Osteocyte (in vitro differentiated cells): ENCODE measurements at regions not wholly inside any gene's neighbourhood (a gene's known extent, or its start where the extent isn't known, plus 50 kb on each side); places are given as distances from the start of the nearest gene placed in this dataset.
A peak's percentile ranks its signal among the peaks of the same experiment; 100 is the strongest.

ENCODE experiments used
- DNase-seq: peaks from one replicate; pipeline ENCODE4 v3.0.0; 2021; ENCODE audit warnings: mixed read lengths; ENCODE audit not compliant: unreplicated experiment; ENCODE audit errors: extremely low spot score
- H3K27ac Mint-ChIP-seq: one replicate; pipeline ENCODE4 v1.8.0; 2021; ENCODE audit warnings: mild to moderate bottlenecking, mixed read lengths; ENCODE audit not compliant: unreplicated experiment
- H3K27me3 Mint-ChIP-seq: one replicate; pipeline ENCODE4 v1.8.0; 2021; ENCODE audit warnings: mixed read lengths; ENCODE audit not compliant: unreplicated experiment
- H3K36me3 Mint-ChIP-seq: one replicate; pipeline ENCODE4 v1.8.0; 2021; ENCODE audit warnings: mixed read lengths; ENCODE audit not compliant: unreplicated experiment
- H3K4me1 Mint-ChIP-seq: one replicate; pipeline ENCODE4 v1.8.0; 2021; ENCODE audit warnings: mixed read lengths; ENCODE audit not compliant: unreplicated experiment
- H3K4me3 Mint-ChIP-seq: one replicate; pipeline ENCODE4 v1.8.0; 2021; ENCODE audit warnings: mild to moderate bottlenecking, moderate library complexity, mixed read lengths; ENCODE audit not compliant: unreplicated experiment
- H3K9me3 Mint-ChIP-seq: one replicate; pipeline ENCODE4 v1.8.0; 2021; ENCODE audit warnings: mixed read lengths; ENCODE audit not compliant: unreplicated experiment
- TF ChIP-seq, protein P1 (sequence below): fragments of 200-600 bp; sonication (generic); IDR thresholded peaks from 2 replicates; pipeline ENCODE4 v1.5.0; 2021; ENCODE audit warnings: antibody characterized with exemption, mild to moderate bottlenecking, moderate library complexity

DNA sequence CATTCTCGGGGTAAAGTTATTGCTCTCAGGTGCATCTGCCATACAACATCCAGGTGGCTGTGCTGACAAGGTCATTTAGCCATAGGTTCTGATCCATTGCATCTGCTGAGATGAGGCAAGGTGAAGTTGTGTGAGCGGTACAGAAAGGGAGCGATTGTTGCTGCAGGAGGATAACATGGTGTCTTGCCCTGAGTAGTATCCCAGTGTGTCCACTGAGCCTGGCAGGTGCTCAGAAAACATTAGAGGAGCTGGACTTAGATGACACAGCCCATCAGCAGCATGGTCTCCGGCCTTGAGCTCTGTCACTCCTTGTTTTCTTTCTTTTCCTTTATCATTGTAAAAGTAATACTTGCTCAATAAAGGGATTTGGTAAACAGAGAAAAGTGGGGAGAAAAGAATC lies 161.1 kb upstream of the ATP10A start:
- TF ChIP-seq, protein P1, sequence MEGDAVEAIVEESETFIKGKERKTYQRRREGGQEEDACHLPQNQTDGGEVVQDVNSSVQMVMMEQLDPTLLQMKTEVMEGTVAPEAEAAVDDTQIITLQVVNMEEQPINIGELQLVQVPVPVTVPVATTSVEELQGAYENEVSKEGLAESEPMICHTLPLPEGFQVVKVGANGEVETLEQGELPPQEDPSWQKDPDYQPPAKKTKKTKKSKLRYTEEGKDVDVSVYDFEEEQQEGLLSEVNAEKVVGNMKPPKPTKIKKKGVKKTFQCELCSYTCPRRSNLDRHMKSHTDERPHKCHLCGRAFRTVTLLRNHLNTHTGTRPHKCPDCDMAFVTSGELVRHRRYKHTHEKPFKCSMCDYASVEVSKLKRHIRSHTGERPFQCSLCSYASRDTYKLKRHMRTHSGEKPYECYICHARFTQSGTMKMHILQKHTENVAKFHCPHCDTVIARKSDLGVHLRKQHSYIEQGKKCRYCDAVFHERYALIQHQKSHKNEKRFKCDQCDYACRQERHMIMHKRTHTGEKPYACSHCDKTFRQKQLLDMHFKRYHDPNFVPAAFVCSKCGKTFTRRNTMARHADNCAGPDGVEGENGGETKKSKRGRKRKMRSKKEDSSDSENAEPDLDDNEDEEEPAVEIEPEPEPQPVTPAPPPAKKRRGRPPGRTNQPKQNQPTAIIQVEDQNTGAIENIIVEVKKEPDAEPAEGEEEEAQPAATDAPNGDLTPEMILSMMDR, result no peak
- Mint-ChIP-seq H3K27ac (no peak overlapping the region), H3K9me3 (no peaks in the 10 kb centered on the region), H3K27me3 (no peaks in the 10 kb centered on the region), H3K4me1 (peaks cover 16% of the 10 kb centered on the region), H3K4me3 (no peak overlapping the region), H3K36me3 (no peaks in the 10 kb centered on the region)
- DNase-seq, result no peak

DNA sequence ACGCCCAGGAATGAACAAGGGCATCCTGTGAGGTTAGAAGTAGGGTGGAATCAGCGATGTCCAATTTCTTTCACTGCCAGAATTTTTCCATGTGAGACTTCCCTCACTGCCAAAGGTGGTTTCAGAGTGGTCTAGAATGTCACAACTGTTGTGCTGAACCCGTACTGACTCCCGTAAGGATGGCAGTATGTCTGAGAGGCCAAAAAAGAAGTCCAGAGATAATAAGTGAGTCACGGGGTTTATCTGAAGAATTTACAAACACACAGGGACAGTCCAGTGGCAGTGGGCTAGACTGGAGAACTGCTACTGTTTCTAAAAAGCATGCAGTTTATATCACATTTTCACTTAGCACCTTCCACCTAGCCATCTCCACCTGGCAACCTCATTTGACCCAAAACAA lies 160.6 kb upstream of the ATP10A start:
- no peak overlapping the region for H3K27ac Mint-ChIP-seq
- H3K36me3 Mint-ChIP-seq, result no peaks in the 10 kb centered on the region
- no peaks in the 10 kb centered on the region for H3K27me3 Mint-ChIP-seq
- TF ChIP-seq, protein P1, result no peak
- no peaks in the 10 kb centered on the region for H3K9me3 Mint-ChIP-seq
- DNase-seq, result peak; percentile 30
- H3K4me3 Mint-ChIP-seq, result no peak overlapping the region
- H3K4me1 Mint-ChIP-seq, result peaks cover 10% of the 10 kb centered on the region

DNA sequence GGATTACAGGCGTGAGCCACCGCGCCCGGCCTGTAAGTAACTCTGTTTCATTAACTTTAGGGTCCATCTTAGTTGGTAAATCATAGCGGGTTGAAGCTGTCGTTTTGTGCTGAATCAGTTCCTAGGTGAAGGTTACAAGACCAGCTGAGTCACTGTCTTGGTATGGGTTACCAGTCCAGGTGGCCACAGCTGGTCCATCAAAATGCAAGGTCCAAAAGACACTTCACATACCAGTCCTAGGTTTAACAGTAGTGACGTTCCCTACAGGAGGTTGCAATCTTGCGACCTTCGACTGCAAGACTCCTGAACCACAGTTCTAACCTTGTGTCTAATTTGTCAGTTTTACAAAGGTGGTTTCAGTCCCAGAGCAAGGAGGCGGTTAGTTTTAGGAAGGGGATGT lies 160.1 kb upstream of the ATP10A start:
- no peak overlapping the region for H3K4me3 Mint-ChIP-seq
- peak; percentile 36 for DNase-seq
- H3K27ac Mint-ChIP-seq, result no peak overlapping the region
- no peaks in the 10 kb centered on the region for H3K36me3 Mint-ChIP-seq
- H3K4me1 Mint-ChIP-seq, result peaks cover 6% of the 10 kb centered on the region
- TF ChIP-seq, protein P1, result no peak
- no peaks in the 10 kb centered on the region for H3K27me3 Mint-ChIP-seq
- no peaks in the 10 kb centered on the region for H3K9me3 Mint-ChIP-seq

DNA sequence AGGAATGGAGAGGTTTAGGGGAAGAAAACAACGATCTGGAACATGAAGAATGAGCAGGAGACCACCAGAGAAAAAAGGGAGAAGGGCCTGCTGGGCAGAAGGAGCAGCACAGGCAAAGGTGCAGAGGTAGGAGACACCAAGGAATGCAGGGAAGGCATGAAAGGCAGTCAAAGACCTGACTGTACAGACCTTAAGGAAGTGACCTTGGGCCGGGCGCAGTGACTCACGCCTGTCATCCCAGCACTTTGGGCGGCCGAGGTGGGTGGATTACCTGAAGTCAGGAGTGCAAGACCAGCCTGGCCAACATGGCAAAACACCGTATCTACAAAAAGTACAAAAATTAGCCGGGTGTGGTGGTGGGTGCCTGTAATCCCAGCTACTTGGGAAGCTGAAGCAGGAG lies 157.7 kb upstream of the ATP10A start:
- TF ChIP-seq, protein P1, result no peak
- H3K4me1 Mint-ChIP-seq, result no peaks in the 10 kb centered on the region
- H3K36me3 Mint-ChIP-seq, result no peaks in the 10 kb centered on the region
- H3K27me3 Mint-ChIP-seq, result peaks cover 2% of the 10 kb centered on the region
- no peak overlapping the region for H3K4me3 Mint-ChIP-seq
- no peaks in the 10 kb centered on the region for H3K9me3 Mint-ChIP-seq
- no peak for DNase-seq
- no peak overlapping the region for H3K27ac Mint-ChIP-seq

DNA sequence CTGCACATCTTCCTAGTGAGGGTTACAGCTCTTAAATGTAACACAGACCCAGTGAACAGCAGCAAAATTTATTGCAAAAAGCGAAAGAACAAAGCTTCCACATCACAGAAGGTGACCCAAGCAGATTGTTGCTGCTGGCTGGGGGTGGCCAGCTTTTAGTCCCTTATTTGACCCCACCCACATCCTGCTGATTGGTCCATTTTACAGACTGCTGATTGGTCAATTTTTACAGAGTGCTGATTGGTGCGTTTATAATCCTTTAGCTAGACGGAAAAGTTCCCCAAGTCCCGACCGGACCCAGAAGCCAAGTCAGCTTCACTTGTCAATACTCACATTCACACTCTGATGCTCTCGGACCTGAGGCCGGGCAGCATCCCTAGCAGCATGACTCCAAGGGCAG lies 154.5 kb upstream of the ATP10A start:
- DNase-seq, result no peak
- no peaks in the 10 kb centered on the region for H3K4me1 Mint-ChIP-seq
- H3K27ac Mint-ChIP-seq, result no peak overlapping the region
- H3K27me3 Mint-ChIP-seq, result peaks cover 17% of the 10 kb centered on the region
- H3K4me3 Mint-ChIP-seq, result no peak overlapping the region
- H3K36me3 Mint-ChIP-seq, result no peaks in the 10 kb centered on the region
- no peaks in the 10 kb centered on the region for H3K9me3 Mint-ChIP-seq
- TF ChIP-seq, protein P1, result no peak
